ENCODE measurements at regions not wholly inside any gene's neighbourhood (a gene's known extent, or its start where the extent isn't known, plus 50 kb on each side); places are given as distances from the start of the nearest gene placed in this dataset.
"Not testable (repeated sequence)": the region's sequence is repeated elsewhere in the genome, so short reads cannot be mapped to it uniquely, and the experiment has no call there.

DNA sequence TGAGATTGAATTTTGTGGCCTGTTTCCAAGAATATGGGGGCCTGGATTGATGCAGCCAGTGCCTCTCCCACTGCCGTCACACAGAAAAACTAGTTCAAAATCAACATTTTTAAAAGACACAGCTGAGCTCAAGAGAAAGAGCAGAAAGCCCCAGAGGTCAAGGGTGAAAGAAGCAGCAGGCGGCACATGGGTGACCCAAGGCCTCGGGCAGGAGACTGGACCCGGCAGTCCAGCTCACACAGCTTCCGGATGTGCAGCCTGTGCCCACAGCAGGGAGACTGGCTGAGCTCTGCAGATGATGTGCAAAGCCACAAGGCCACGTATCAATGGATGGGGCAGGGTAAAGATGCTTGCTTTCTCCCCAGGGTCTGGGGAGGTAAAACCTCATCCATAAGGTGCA, 50.4 kb upstream of the RNF32 start:
- no peak for DNase-seq (ENCODE audit: low read depth)

DNA sequence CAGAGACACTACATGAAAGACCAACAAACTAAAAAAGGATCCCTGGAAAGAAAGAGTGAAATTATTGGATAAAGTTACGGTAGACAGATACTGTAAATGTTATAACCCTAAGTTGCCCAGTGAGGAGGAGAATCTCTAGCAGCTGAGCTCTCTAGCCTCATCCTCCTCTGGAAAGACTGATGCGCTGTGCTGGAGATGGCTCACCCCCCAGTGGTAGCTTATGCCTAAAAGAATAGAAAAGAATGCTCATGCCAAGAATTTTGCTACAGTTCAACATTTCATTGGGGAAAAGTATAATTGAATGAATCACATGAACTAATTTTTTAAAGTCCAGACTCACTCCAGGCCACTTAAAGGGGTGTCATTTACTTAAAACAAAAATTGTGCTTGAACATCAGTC, 50.8 kb upstream of the RNF32 start:
- no peak for DNase-seq (ENCODE audit: low read depth)

DNA sequence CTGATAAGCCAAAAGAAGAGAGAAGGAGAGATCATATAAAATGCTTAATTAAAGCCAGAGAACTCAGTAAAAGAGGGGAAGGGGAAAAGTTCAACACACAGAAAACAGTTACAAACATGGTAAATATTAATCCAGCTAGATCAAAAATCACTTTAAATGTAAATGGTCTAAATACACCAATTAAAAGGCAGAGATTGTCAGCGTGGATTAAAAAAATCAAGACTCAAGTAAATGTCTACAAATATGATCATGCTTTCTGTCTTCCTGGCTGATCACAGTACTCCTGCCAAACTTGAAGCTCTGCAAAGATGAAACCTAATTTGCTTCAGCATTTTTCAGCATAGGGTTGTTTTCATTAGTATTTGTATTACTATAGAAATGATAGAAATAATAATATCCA, 54.6 kb upstream of the RNF32 start:
- no peak for DNase-seq (ENCODE audit: low read depth)

DNA sequence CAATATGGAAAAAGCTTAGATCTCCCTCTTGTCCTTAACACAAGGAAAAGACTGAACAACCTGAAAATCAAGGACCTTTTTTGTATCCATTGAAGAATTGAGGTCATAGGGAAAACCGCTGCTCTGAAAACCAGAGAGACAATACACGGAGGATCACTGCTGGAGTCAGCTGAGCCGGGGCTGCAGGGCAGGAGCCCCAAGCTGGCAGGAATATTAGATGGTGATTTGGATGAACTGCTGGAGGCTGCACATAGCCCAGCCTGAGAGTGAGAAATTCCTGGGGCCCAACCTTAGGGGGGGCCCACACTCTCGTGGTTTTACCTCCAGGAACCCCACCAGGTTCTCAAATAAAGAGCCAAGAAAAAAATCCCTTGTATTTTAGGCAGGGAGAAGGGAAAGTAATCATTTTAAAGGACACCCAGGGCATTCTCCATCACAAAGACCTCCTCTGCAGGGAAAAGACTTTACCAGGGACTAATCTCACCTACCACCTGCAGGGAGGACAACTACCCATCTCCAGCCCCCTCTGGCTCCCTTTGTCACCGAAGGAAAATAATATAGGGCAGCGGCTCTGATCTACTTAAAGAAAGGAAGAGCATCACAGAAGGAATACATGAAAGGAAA, 55.4 kb upstream of the RNF32 start:
- DNase-seq (ENCODE audit: low read depth) = no peak

DNA sequence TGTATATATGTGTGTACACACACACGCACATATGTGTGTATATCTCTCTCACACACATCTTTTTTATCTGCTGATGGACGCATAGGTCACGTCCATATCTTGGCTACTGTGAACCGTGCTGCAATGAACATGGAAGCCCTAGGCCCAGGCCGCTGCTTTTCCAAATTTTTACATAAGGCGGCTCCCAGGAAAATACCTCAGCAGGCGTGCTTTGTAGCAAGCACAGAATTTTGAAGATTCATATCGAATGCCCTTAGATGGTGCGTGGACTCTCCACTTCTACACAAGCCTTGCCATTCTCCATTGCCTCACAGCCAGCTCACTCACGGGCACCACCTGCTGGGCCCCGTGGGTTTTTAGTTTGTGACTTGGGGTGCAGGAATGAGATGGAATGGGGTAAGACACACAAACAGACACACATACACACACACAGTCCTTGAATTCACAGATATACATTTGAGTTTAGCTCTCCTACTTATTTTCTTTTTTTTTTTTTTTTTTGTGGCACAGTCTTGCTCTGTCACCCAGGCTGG, 57.9 kb upstream of the RNF32 start:
- no peak for DNase-seq (ENCODE audit: low read depth)

DNA sequence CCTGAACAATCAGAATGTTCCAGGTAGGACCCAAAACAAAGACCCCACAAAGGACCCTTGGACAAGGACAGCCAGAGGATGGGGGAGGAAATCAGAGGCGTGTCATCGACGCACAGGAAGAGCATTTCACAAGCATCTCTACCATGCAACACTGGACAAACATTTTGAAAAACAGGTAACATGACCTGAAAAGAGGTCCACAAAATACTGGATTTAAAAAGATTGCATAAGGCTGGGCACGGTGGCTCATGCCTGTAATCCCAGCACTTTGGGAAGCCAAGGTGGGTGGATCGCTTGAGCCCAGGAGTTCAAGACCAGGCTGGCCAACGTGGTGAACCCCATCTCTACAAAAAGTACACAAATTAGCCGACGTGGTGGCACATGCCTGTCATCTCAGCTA, 60.5 kb upstream of the RNF32 start:
- DNase-seq (ENCODE audit: low read depth) = no peak

DNA sequence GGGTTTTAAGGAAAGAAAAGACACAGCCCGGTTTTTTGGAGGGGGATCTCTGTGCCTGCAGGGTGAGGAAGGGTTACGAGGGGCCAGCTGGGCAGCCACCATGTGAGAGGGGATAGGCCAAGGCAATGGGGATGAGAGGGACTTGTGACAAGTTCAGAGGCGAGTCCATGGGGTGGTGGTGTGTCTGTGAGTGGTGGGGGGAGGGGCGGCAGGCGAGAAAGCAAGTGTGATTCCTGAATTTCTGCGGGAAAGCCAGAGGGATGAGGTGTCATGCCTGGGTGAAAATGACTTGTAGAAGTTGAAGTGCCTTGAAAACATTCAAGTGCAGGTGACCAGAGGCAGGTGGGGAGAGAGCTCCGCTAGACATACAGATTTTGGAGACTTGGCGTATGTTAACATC, 61.0 kb upstream of the RNF32 start:
- no peak for DNase-seq (ENCODE audit: low read depth)

DNA sequence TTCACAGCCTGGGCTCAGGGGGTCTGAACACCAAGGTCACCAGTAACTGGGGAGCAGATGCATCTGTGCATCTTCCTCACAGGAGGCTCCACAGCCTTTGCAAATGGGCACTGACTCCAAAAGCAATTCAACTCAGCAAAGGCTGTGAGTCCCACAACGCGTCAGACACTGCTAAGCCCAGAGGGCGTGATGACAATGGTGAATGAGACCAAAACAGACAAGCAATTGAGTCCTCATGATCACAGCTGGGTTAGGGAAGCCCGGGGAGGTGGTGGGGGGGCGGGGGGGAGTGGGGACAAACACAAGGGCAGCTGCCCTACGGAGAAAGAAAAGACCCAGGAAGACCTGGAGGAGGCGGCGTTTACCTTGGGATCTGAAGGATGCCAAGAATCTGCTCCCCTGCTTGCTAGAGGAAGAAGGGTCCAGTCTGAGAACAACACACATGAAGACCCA, 61.6 kb upstream of the RNF32 start:
- DNase-seq (ENCODE audit: low read depth) = no peak

DNA sequence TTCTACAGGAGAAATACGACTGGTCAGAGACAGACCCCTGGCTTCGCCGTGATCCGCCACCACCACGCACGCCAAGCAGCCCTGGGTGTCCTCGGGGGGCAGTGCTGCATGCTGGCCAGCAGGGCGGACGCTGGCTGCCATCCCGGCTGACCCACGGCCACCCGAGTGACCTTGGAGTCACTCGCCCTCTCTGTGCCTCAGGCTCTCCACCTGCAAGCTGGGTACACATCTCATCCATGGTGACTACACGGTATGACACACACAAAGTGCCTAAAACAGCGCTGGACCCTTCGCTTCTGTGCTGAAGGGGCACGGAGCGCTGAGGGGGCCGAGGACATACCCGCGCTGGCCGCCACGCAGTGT, 62.0 kb upstream of the RNF32 start:
- no peak for DNase-seq (ENCODE audit: low read depth)

DNA sequence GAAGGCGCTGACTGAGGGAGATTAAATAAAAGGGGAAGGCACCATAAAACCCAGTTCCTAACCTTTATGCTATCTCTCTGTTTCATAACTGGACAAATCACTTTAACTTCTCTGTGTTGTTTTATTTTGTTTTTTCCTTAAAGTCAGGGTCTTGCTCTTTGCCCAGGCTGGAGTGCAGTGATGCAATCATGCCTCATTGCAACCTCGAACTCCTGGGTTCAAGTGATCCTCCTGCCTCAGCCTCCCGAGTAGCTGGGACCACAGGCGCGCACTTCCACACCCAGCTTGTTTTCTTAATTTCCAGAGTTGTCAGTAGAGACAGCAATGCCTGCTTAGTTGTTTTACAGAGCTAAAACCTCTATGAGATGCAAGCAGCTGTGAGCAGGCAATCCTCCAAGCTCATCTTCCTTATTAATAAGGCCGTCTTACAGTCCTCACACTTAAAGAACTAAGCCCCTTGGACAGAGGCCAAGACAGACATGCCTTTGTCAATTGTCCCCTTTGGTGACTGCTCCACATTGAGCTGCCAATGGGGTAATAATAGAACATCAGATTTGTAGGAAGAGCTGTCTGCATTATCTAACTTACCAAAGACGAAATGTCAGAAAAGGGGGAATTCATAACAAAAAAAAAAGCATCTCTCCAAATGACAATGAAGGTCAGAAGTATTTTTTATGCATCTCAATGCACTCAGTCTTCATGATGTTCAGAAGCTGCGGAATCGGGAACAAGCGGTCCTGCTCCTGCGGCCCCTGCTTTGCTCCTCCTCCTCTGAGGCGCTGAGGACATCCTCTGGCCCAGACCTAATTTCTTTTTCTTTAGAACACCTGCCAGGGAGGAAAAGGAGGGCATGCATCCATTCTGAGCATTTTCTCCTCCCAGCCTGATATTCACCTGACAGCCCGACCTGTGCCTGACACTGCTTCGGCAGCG, 62.7 kb upstream of the RNF32 start:
- DNase-seq (ENCODE audit: low read depth) = no peak

DNA sequence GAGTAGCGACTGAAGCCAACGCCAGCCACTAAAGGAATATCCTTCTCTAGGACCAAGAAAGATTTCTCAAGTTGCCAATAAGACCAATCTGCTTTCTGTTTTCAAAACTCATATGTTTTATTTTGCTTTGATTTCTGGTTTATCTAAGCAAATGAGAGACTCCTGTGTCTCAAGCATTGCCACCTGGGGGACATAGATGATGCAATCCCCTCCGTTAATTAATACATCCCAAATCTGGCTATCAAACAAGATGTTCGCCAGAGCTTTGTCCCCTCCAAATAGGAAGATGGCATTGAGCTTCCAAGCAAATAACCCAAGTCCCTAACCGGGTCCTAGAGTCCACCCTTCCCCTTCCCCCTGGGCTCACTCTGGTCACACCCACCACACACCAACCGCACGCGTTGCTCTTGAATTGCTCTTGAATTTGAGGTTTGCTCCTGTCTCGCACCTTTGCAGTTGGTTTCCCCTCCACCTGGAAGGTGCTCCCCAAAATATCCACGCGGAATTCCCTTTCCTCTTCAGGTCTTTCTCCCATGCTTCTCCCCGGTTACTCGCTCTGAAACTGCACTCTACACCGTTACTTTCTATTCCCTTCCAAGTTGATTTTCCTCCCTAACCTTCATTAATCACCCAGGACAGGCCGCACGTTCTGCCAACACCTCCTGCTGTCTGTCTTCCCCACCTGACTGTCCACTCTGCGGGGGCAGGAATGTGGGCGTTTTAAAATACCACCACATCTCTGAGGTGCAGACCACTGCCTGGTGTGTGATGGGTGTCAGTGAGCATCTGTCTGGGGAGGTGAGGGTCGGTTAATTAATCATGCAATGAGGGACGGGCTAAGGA, 64.1 kb upstream of the RNF32 start:
- DNase-seq (ENCODE audit: low read depth) = no peak

DNA sequence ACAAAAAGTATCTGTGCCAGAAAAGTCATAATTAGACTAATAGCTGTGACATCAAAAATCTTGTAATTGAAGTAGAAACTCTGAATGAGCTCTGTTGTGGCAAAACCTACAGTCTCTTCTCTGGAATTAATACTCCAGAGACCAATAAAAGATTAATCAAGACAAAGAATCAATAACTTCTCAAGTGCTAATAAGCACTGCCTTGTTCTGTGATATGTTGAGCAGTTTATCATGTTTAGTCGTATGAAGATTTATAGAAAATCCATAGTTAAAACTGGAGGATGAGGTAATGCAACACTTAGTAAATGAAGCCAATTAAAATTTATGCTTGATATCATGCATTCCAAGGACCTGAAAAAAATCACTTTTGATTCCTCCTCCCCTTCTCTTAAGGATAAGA, 72.3 kb upstream of the RNF32 start:
- DNase-seq (ENCODE audit: low read depth) = no peak

DNA sequence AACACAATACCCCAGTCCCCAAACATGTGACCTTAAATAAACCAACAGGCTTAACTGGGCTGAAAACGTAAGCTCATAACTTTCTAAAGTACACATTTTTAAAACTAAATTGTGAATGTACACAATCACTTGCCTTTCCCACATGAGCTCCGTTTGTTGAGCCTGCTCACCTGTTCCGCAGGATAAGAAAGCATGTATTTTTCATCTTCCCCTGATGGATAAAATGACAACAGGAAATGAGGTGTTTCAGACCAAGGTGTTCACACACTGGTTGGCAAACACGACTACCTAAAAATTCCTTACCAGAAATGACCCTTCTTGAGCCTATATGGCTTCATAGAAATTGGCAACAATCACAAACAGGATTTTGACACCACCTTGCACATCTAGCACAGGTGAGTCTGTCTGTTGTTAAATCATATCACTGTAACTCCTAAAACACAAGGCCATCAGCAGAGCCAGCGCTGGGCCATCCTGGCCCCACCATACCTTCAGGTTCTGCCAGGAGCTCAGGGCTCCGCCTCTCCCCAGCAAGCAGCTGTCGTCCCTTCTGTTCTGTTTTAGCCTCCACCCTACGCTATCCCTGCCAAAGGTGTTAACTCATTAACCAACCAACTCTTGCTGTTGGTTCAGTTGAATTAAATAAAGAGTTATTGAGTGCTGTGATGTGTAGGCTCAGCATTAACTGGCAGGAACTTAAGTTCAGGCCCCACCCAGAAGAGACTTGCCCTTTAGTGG, 73.6 kb upstream of the RNF32 start:
- no peak for DNase-seq (ENCODE audit: low read depth)

DNA sequence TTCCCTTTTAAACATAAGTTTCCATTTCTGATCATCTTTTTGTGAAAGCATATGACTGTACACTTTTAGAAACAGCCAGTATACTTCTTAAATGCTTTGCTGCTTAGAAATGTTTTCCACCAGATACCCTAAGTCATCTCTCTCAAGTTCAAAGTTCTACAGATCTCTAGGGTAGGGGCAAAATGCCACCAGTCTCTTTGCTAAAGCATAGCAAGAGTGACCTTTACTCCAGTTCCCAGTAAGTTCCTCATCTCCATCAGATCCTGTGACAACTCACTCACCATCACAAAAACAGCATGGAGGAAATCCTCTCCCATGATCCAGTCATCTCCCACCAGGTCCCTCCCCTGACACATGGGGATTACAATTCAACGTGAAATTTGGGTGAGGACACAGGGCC, 75.6 kb upstream of the RNF32 start:
- DNase-seq (ENCODE audit: low read depth) = not testable (repeated sequence)

DNA sequence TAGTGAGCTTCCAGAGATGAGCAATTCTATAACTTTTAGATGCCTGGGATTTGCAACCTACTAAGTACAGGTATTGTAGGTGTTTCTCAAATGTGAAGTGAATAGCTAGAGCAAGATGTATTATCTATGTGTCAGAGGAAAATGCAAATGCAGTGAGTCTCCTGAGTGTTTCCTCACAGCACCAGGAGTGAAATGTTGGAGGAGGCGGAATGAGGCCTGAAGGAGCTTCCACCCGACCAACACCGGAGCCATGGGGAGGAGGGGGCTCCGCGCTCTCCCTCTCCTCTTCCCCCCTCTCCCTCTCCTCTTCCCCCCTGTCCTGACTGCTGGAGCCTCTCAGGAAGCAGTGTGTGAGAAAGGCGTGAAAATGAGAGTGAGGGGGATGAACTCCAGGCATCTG, 79.9 kb upstream of the RNF32 start:
- no peak for DNase-seq (ENCODE audit: low read depth)

DNA sequence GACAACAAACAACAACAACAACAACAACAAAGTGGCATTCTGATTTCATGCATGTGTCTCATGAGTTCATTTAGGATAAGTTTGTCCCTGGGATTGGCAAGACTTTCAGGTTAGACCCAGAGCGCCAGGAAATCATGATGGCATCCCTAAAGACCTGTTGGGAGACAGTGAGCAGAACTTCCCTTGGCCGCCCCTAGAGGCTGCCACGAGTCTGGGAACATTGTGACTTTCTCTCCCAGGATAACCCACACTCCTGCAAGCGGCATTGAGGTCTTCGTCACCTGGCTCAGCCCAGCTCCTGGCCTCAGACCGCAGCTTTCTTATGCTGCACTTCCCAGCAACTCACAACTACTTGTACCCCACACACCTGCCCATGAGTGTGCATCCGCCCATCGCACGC, 80.5 kb upstream of the RNF32 start:
- no peak for DNase-seq (ENCODE audit: low read depth)

DNA sequence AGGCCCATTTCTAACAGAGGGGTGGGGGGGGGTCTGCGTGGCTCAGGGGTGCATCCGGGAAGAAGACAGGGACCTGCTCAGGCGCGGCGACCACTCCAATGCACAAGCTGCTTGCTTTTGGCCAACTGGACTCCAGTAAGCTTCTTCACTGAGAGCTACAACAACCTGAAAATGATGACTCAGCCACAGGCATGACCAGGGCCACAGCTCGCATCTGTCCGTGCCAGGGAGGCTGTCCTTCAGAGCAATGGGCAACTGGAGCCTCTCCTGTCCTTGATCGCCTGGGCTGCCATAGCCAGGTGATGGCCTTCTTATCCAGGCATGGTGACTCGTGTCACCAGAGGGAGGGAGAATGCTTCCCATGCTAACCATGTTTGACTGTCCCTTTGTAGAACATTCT, 81.6 kb upstream of the RNF32 start:
- DNase-seq (ENCODE audit: low read depth) = no peak

DNA sequence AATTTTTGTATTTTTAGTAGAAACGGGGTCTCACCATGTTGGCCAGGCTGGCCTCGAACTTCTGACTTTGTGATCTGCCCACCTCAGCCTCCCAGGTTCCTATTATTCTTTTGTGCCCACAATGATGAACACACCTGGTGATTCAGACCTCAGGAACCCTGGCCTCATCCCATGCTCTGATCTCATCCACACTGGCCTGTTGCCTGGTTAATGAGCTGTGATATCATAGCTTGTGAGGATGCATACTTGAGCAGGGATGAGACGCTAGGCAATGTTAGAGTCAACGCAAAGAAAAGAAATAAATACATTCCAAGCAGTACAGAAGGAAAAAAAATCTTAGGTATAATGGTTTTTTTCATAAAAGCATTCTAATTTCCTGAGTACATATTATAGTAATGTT, 82.4 kb upstream of the RNF32 start:
- DNase-seq (ENCODE audit: low read depth) = no peak

DNA sequence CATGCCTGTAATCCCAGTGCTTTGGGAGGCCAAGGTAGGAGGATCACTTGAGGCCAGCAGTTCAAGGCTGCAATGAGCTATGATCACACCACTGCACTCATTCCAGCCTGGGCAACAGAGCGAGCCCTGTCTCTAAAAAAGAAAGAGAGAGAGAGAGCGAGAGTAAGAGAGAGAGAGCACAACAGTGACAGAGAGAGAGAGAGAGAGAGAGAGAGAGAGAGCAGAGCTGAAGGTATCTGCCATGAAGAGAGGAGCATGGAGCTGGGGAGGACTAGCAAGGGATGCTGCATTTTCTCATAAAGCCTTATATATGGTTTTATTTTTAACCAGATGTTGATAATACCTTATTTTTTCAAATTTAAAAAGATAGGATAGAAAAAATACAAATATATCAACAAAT, 84.5 kb upstream of the RNF32 start:
- no peak for DNase-seq (ENCODE audit: low read depth)

DNA sequence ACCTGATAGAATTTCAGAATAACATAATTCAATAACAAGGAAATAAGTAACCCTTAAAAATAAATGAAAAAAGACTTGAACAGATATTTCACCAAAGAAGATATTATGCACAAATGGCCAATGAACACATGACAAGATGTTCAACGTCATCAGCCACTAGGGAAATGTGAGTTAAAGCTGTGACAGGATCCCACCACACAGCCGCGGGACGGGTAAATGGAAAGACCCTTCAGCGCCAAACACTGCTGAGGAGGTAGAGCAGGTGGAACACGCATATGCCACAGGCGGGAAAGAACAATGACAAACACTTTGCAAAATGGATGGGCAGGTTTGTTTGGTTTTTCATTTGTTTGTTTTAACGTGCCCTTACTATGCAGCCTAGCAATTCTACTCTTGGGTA, 86.1 kb upstream of the RNF32 start:
- no peak for DNase-seq (ENCODE audit: low read depth)

DNA sequence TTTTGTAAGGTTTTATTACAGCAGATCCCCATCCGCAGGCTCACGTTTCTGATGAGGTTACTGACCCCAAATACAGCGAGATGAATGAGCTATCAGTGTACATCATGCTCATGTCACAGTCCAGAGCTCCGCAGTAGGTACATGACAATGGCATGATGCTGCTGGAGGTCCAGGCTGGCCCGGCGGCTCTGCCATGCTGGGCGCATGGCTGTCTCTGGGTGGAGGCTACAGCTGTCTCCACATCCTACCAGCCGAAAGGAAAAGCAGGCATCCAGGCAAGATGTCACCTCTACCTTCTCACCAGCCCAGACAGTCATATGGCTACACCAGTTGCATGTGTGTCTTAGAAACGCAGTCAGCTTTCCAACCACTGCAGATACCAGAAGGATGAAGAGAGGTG, 90.9 kb upstream of the RNF32 start:
- DNase-seq (ENCODE audit: low read depth) = no peak
